H9 (cell line): ENCODE measurements at regions not wholly inside any gene's neighbourhood (a gene's known extent, or its start where the extent isn't known, plus 50 kb on each side); places are given as distances from the start of the nearest gene placed in this dataset.

ENCODE experiments used
- DNase-seq: peaks from one replicate; pipeline ENCODE4 v3.0.0-alpha.2; 2017
- H2AFZ ChIP-seq: one replicate; pipeline ENCODE4 v1.6.1; 2013; ENCODE audit warnings: mild to moderate bottlenecking, low read length, control low read depth, moderate library complexity
- H2AK5ac ChIP-seq: 2 replicates; pipeline ENCODE4 v1.6.1; 2013; ENCODE audit warnings: low read length, control low read depth, mixed read lengths; ENCODE audit not compliant: insufficient read length
- H2BK120ac ChIP-seq: one replicate; pipeline ENCODE4 v1.6.1; 2013; ENCODE audit warnings: low read depth, mild to moderate bottlenecking, low read length, control low read depth, inconsistent platforms; ENCODE audit not compliant: poor library complexity, severe bottlenecking
- H2BK12ac ChIP-seq: 2 replicates; pipeline ENCODE4 v1.6.1; 2013; ENCODE audit warnings: low read length, control low read depth, mixed read lengths, low read depth; ENCODE audit not compliant: insufficient read length
- H2BK15ac ChIP-seq: 2 replicates; pipeline ENCODE4 v1.6.1; 2013; ENCODE audit warnings: low read depth, low read length, control low read depth
- H2BK20ac ChIP-seq: one replicate; pipeline ENCODE4 v1.6.1; 2013; ENCODE audit warnings: low read depth, mild to moderate bottlenecking, low read length, control low read depth, inconsistent platforms; ENCODE audit not compliant: poor library complexity, severe bottlenecking
- H2BK5ac ChIP-seq: 2 replicates; pipeline ENCODE4 v1.6.1; 2013; ENCODE audit warnings: low read length, control low read depth, mixed read lengths; ENCODE audit not compliant: insufficient read length
- H3K14ac ChIP-seq: 2 replicates; pipeline ENCODE4 v1.6.1; 2013; ENCODE audit warnings: low read length, control low read depth; ENCODE audit not compliant: insufficient read depth
- H3K18ac ChIP-seq: 2 replicates; pipeline ENCODE4 v1.6.1; 2013; ENCODE audit warnings: low read depth, mild to moderate bottlenecking, mixed read lengths, low read length, control low read depth; ENCODE audit not compliant: insufficient read length
- H3K23ac ChIP-seq: 2 replicates; pipeline ENCODE4 v1.6.1; 2013; ENCODE audit warnings: low read length, control low read depth, mixed read lengths, low read depth; ENCODE audit not compliant: insufficient read length
- H3K23me2 ChIP-seq: 2 replicates; pipeline ENCODE4 v1.6.1; 2013; ENCODE audit warnings: low read depth, mild to moderate bottlenecking, mixed read lengths, low read length, control low read depth; ENCODE audit not compliant: insufficient read length, poor library complexity, severe bottlenecking
- H3K27ac ChIP-seq: 2 replicates; pipeline ENCODE4 v1.5.1; 2013; ENCODE audit warnings: low read length, control low read depth, mixed read lengths, low read depth; ENCODE audit not compliant: insufficient read length
- H3K27me3 ChIP-seq: 2 replicates; pipeline ENCODE4 v1.6.1; 2013; ENCODE audit warnings: low read length, control low read depth, inconsistent platforms; ENCODE audit not compliant: insufficient read depth
- H3K4ac ChIP-seq: 2 replicates; pipeline ENCODE4 v1.6.1; 2013; ENCODE audit warnings: low read depth, mild to moderate bottlenecking, control low read depth, inconsistent platforms, low read length, moderate library complexity
- H3K4me1 ChIP-seq: 2 replicates; pipeline ENCODE4 v1.6.1; 2013; ENCODE audit warnings: low read length, control low read depth, inconsistent platforms; ENCODE audit not compliant: insufficient read depth
- H3K4me2 ChIP-seq: 2 replicates; pipeline ENCODE4 v1.6.1; 2013; ENCODE audit warnings: low read length, control low read depth, mixed read lengths; ENCODE audit not compliant: insufficient read length, insufficient read depth
- H3K56ac ChIP-seq: 2 replicates; pipeline ENCODE4 v1.6.1; 2013; ENCODE audit warnings: low read depth, mild to moderate bottlenecking, mixed read lengths, low read length, control low read depth; ENCODE audit not compliant: insufficient read length
- H3K79me1 ChIP-seq: 2 replicates; pipeline ENCODE4 v1.6.1; 2013; ENCODE audit warnings: low read depth, mild to moderate bottlenecking, moderate library complexity, low read length, control low read depth, inconsistent platforms; ENCODE audit not compliant: insufficient read depth, poor library complexity, severe bottlenecking
- H3K79me2 ChIP-seq: 2 replicates; pipeline ENCODE4 v1.6.1; 2013; ENCODE audit warnings: low read length, control low read depth, inconsistent platforms; ENCODE audit not compliant: insufficient read depth
- H3K9ac ChIP-seq: 2 replicates; pipeline ENCODE4 v1.6.1; 2013; ENCODE audit warnings: low read length, control low read depth, mixed read lengths; ENCODE audit not compliant: insufficient read length; ENCODE audit errors: extremely low read depth
- H3K9me3 ChIP-seq: one replicate; pipeline ENCODE4 v1.6.1; 2013; ENCODE audit warnings: low read depth, low read length, inconsistent platforms; ENCODE audit not compliant: control insufficient read depth
- H3T11ph ChIP-seq: one replicate; pipeline ENCODE4 v1.6.1; 2013; ENCODE audit warnings: mild to moderate bottlenecking, low read length, control low read depth, inconsistent platforms
- H4K20me1 ChIP-seq: one replicate; pipeline ENCODE4 v1.6.1; 2013; ENCODE audit not compliant: control insufficient read depth, insufficient read length, insufficient read depth
- H4K5ac ChIP-seq: 2 replicates; pipeline ENCODE4 v1.6.1; 2013; ENCODE audit warnings: low read depth, mild to moderate bottlenecking, mixed read lengths, low read length, control low read depth; ENCODE audit not compliant: insufficient read length
- H4K8ac ChIP-seq: replicated peaks from 2 replicates; pipeline ENCODE4 v1.6.1; 2013; ENCODE audit warnings: low read length, control low read depth, mixed read lengths, low read depth; ENCODE audit not compliant: insufficient read length
- H4K91ac ChIP-seq: 2 replicates; pipeline ENCODE4 v1.6.1; 2013; ENCODE audit warnings: low read depth, mild to moderate bottlenecking, moderate library complexity, mixed read lengths, low read length, control low read depth; ENCODE audit not compliant: insufficient read length
- H3K27ac Mint-ChIP-seq, 3 experiments: 2 replicates in 2 of 3; 3 replicates in 1 of 3; pipeline ENCODE4 v1.8.0; 2020 to 2021; ENCODE audit warnings: mixed read lengths in 3 of 3, mild to moderate bottlenecking in 1 of 3, moderate library complexity in 1 of 3
- H3K27me3 Mint-ChIP-seq: 2 replicates; pipeline ENCODE4 v1.8.0; 2021; ENCODE audit warnings: low read depth, mild to moderate bottlenecking, moderate library complexity, mixed read lengths
- H3K36me3 Mint-ChIP-seq, 3 experiments: 2 replicates in 2 of 3; 3 replicates in 1 of 3; pipeline ENCODE4 v1.8.0; 2020 to 2021; ENCODE audit warnings: low read depth in 3 of 3, mixed read lengths in 3 of 3; ENCODE audit not compliant: insufficient read depth in 1 of 3
- H3K4me1 Mint-ChIP-seq, 2 experiments: 2 replicates each; pipeline ENCODE4 v1.8.0; 2020; ENCODE audit warnings: mixed read lengths in 2 of 2
- H3K4me3 Mint-ChIP-seq, 2 experiments: 2 replicates in 1 of 2; 3 replicates in 1 of 2; pipeline ENCODE4 v1.8.0; 2020 to 2021; ENCODE audit warnings: mild to moderate bottlenecking in 2 of 2, mixed read lengths in 2 of 2, moderate library complexity in 1 of 2
- H3K9me3 Mint-ChIP-seq, 2 experiments: 2 replicates in 1 of 2; 3 replicates in 1 of 2; pipeline ENCODE4 v1.8.0; 2020; ENCODE audit warnings: mild to moderate bottlenecking in 2 of 2, mixed read lengths in 2 of 2, moderate library complexity in 1 of 2
- CTCF ChIP-seq: fragments of 200-600 bp; sonication (generic); conservative IDR thresholded peaks from 3 replicates; pipeline ENCODE4 v1.8.0; 2021; ENCODE audit warnings: antibody characterized with exemption, mild to moderate bottlenecking
- WGBS: extraction: QIAGEN DNeasy Blood & Tissue Kit; methylation state at CpG from one replicate; pipeline ENCODE4 v1.1.7; 2013; ENCODE audit warnings: missing lambda C conversion rate, low lambda C conversion rate, mixed read lengths; ENCODE audit not compliant: insufficient read length; ENCODE audit errors: extremely low coverage; 5-methylcytosine and 5-hydroxymethylcytosine counted together

GRCh38 chr7:106979551-106980357 is 64.8 kb upstream of the PRKAR2B start:
- no peak overlapping the region for H2AFZ ChIP-seq

More at GRCh38 chr7:106979551-106980357, 64.8 kb upstream of the PRKAR2B start:
- Mint-ChIP-seq H3K4me3 (no peak overlapping the region), H3K27me3 (peaks cover 12% of the 10 kb centered on the region), H3K36me3 (no peaks in the 10 kb centered on the region), H3K27ac (no peak overlapping the region), H3K9me3 (no peaks in the 10 kb centered on the region), H3K4me1 (peaks cover 11 to 17% of the 10 kb centered on the region in 2 experiments)
- Histone ChIP-seq H3K9ac (no peak overlapping the region), H3K4me2 (no peak overlapping the region), H2BK15ac (no peak overlapping the region), H2BK5ac (no peak overlapping the region), H3K79me1 (no peaks in the 10 kb centered on the region), H3K56ac (no peak overlapping the region), H3K27ac (no peak overlapping the region), H3T11ph (no peak overlapping the region), H3K4me1 (peaks cover 7% of the 10 kb centered on the region; the same call in 1 of the 2 replicates), H2BK120ac (no peak overlapping the region), H2BK12ac (no peak overlapping the region), H2AK5ac (no peak overlapping the region), H3K18ac (no peak overlapping the region), H3K23me2 (no peaks in the 10 kb centered on the region), H4K5ac (no peak overlapping the region), H2BK20ac (no peak overlapping the region), H3K14ac (no peak overlapping the region), H3K23ac (no peak overlapping the region), H4K91ac (no peak overlapping the region), H3K4ac (no peak overlapping the region), H4K8ac (no peak overlapping the region), H3K79me2 (no peaks in the 10 kb centered on the region), H3K9me3 (no peaks in the 10 kb centered on the region), H3K27me3 (no peaks in the 10 kb centered on the region), H4K20me1 (no peaks in the 10 kb centered on the region)
- DNase-seq: peak; percentile 35
- TF ChIP-seq CTCF: no peak
- WGBS: no CpG with 5 or more reads among the region's 9 CpGs
